H1 (cell line): ENCODE measurements at regions not wholly inside any gene's neighbourhood (a gene's known extent, or its start where the extent isn't known, plus 50 kb on each side); places are given as distances from the start of the nearest gene placed in this dataset.

Experiments
- CTCF ChIA-PET: fragments of 300-600 bp; sonication (Branson Sonifier 250); formaldehyde crosslinking; loops from one replicate; lab custom pipeline; 2021; ENCODE audit not compliant: partially characterized antibody; lab: Charles Lee
- POLR2A ChIA-PET: fragments of 300-600 bp; sonication (Branson Sonifier 250); formaldehyde crosslinking; loops from one replicate; lab custom pipeline; 2021; ENCODE audit warnings: inconsistent platforms; ENCODE audit not compliant: partially characterized antibody; lab: Charles Lee
- DNase-seq, 2 experiments: peaks; one replicate each; pipeline versions ENCODE4 v3.0.0 to v3.0.0-alpha.2; 2010 to 2022; ENCODE audit warnings: low spot score in 2 of 2, low read depth in 1 of 2, mixed read lengths in 1 of 2
- FAIRE-seq: peaks from 2 replicates; lab custom pipeline; 2011; peaks lifted over from hg19 to GRCh38; lab: Jason Lieb, UNC
- H2AFZ ChIP-seq: 2 replicates; pipeline ENCODE4 v1.8.1; 2012; ENCODE audit warnings: low read length, inconsistent platforms
- H2AK5ac ChIP-seq: 2 replicates; pipeline ENCODE4 v1.6.1; 2013; ENCODE audit warnings: low read depth, low read length
- H2BK120ac ChIP-seq: replicated peaks from 2 replicates; pipeline ENCODE3; 2013; ENCODE audit warnings: low read depth, low read length, inconsistent platforms
- H2BK12ac ChIP-seq: 2 replicates; pipeline ENCODE4 v1.6.1; 2013; ENCODE audit warnings: low read depth, low read length
- H2BK15ac ChIP-seq: 2 replicates; pipeline ENCODE4 v1.6.1; 2013; ENCODE audit warnings: low read length
- H2BK20ac ChIP-seq: 2 replicates; pipeline ENCODE4 v1.6.1; 2013; ENCODE audit warnings: low read length
- H2BK5ac ChIP-seq: 2 replicates; pipeline ENCODE4 v1.6.1; 2013; ENCODE audit warnings: low read depth, low read length
- H3K14ac ChIP-seq: 2 replicates; pipeline ENCODE4 v1.6.1; 2013; ENCODE audit warnings: inconsistent platforms; ENCODE audit not compliant: insufficient read length
- H3K18ac ChIP-seq: 2 replicates; pipeline ENCODE4 v1.6.1; 2013; ENCODE audit warnings: low read length; ENCODE audit errors: extremely low read depth
- H3K23ac ChIP-seq: 2 replicates; pipeline ENCODE4 v1.6.1; 2013; ENCODE audit warnings: inconsistent platforms; ENCODE audit not compliant: insufficient read length
- H3K23me2 ChIP-seq: 2 replicates; pipeline ENCODE4 v1.6.1; 2013; ENCODE audit warnings: low read depth, low read length
- H3K27ac ChIP-seq: 2 replicates; pipeline ENCODE4 v1.6.1; 2011; ENCODE audit warnings: low read depth, low read length, inconsistent platforms
- H3K27me3 ChIP-seq, 4 experiments: replicated peaks in 1 of 4; 1 replicate in 1 of 4; 2 replicates in 3 of 4; pipeline versions ENCODE4 v1.6.1 to v1.8.1; 2011 to 2013; ENCODE audit warnings: low read length in 3 of 4, mild to moderate bottlenecking in 3 of 4, inconsistent platforms in 2 of 4, mixed read lengths in 2 of 4, moderate library complexity in 1 of 4; ENCODE audit not compliant: control insufficient read depth in 3 of 4, insufficient read depth in 3 of 4; ENCODE audit errors: extremely low read depth in 1 of 4
- H3K36me3 ChIP-seq, 4 experiments: 2 replicates each; pipeline versions ENCODE4 v1.6.1 to v1.8.1; 2011 to 2013; ENCODE audit warnings: mild to moderate bottlenecking in 4 of 4, low read length in 3 of 4, moderate library complexity in 2 of 4, control low read depth in 1 of 4, inconsistent platforms in 1 of 4; ENCODE audit not compliant: insufficient read depth in 4 of 4, control insufficient read depth in 2 of 4
- H3K4ac ChIP-seq: replicated peaks from 2 replicates; pipeline ENCODE3; 2013; ENCODE audit warnings: low read length, low read depth, mixed read lengths, inconsistent platforms; ENCODE audit not compliant: insufficient read length
- H3K4me1 ChIP-seq, 4 experiments: replicated peaks in 1 of 4; 1 replicate in 1 of 4; 2 replicates in 3 of 4; pipeline versions ENCODE4 v1.6.1 to v1.8.1; 2011 to 2013; ENCODE audit warnings: low read length in 3 of 4, inconsistent platforms in 2 of 4, mixed read lengths in 1 of 4; ENCODE audit not compliant: insufficient read depth in 4 of 4, control insufficient read depth in 3 of 4
- H3K4me2 ChIP-seq, 2 experiments: 2 replicates each; pipeline versions ENCODE4 v1.6.1 to v1.8.1; 2011 to 2013; ENCODE audit warnings: low read depth in 2 of 2, low read length in 2 of 2, control low read depth in 1 of 2, inconsistent platforms in 1 of 2, mild to moderate bottlenecking in 1 of 2; ENCODE audit not compliant: insufficient read depth in 1 of 2
- H3K4me3 ChIP-seq, 4 experiments: fragments of 200-600, 300-600 bp in 1 of 4; sonication (generic), shearing (Covaris generic), sonication (Bioruptor Twin) in 1 of 4; 2 replicates each; pipeline versions ENCODE4 v1.5.1 to v1.8.1; 2011 to 2016; ENCODE audit warnings: low read length in 4 of 4, low read depth in 3 of 4, control low read depth in 2 of 4, inconsistent platforms in 2 of 4, mild to moderate bottlenecking in 2 of 4, mixed read lengths in 1 of 4, moderate library complexity in 1 of 4; ENCODE audit not compliant: insufficient read depth in 2 of 4; ENCODE audit errors: extremely low read depth in 1 of 4
- H3K56ac ChIP-seq: replicated peaks from 2 replicates; pipeline ENCODE3; 2013; ENCODE audit warnings: low read depth, mild to moderate bottlenecking, mixed read lengths, low read length, inconsistent platforms; ENCODE audit not compliant: insufficient read length
- H3K79me1 ChIP-seq: 2 replicates; pipeline ENCODE4 v1.6.1; 2013; ENCODE audit warnings: low read depth, low read length, control low read depth
- H3K79me2 ChIP-seq, 2 experiments: 2 replicates each; pipeline versions ENCODE4 v1.6.1 to v1.8.1; 2012 to 2013; ENCODE audit warnings: low read length in 2 of 2, mild to moderate bottlenecking in 2 of 2, inconsistent platforms in 1 of 2; ENCODE audit not compliant: insufficient read depth in 2 of 2, control insufficient read depth in 1 of 2
- H3K9ac ChIP-seq, 4 experiments: replicated peaks in 1 of 4; 1 replicate in 1 of 4; 2 replicates in 3 of 4; pipeline versions ENCODE4 v1.6.1 to v1.8.1; 2011 to 2013; ENCODE audit warnings: low read depth in 3 of 4, low read length in 3 of 4, control low read depth in 2 of 4, mild to moderate bottlenecking in 2 of 4, moderate library complexity in 2 of 4, inconsistent platforms in 1 of 4; ENCODE audit errors: extremely low read depth in 1 of 4
- H3K9me3 ChIP-seq, 2 experiments: 2 replicates each; pipeline versions ENCODE4 v1.6.1 to v1.8.1; 2012 to 2013; ENCODE audit warnings: mild to moderate bottlenecking in 2 of 2, moderate library complexity in 2 of 2, control low read depth in 1 of 2, inconsistent platforms in 1 of 2, low read depth in 1 of 2, low read length in 1 of 2, mixed read lengths in 1 of 2; ENCODE audit not compliant: insufficient read depth in 2 of 2
- H4K20me1 ChIP-seq, 2 experiments: replicated peaks in 1 of 2; 2 replicates each; pipeline versions ENCODE3 to v1.8.1; 2011 to 2013; ENCODE audit warnings: inconsistent platforms in 2 of 2, low read length in 2 of 2, mild to moderate bottlenecking in 1 of 2; ENCODE audit not compliant: insufficient read depth in 2 of 2, control insufficient read depth in 1 of 2
- H4K5ac ChIP-seq: 2 replicates; pipeline ENCODE4 v1.6.1; 2013; ENCODE audit warnings: low read length, low read depth, mixed read lengths, inconsistent platforms; ENCODE audit not compliant: insufficient read length
- H4K8ac ChIP-seq: 2 replicates; pipeline ENCODE4 v1.8.0; 2013; ENCODE audit warnings: mild to moderate bottlenecking, moderate library complexity, low read length, inconsistent platforms; ENCODE audit not compliant: insufficient read depth; ENCODE audit errors: extremely low read depth
- H4K91ac ChIP-seq: replicated peaks from 2 replicates; pipeline ENCODE3; 2013; ENCODE audit warnings: low read length, mixed read lengths, inconsistent platforms; ENCODE audit not compliant: insufficient read length
- BACH1 ChIP-seq: IDR thresholded peaks from 2 replicates; pipeline ENCODE4 v1.6.1; 2012; ENCODE audit warnings: low read length, improper control_type of control experiment
- MAFK ChIP-seq: IDR thresholded peaks from 2 replicates; pipeline ENCODE4 v1.6.1; 2012; ENCODE audit warnings: low read depth, mild to moderate bottlenecking, improper control_type of control experiment, low read length
- RBBP5 ChIP-seq: IDR thresholded peaks from 2 replicates; pipeline ENCODE4 v1.7.1; 2012; ENCODE audit warnings: low read depth, mild to moderate bottlenecking, inconsistent platforms, low read length, moderate library complexity, borderline replicate concordance
- SP1 ChIP-seq: IDR thresholded peaks from 2 replicates; pipeline ENCODE4 v1.6.1; 2011; ENCODE audit warnings: low read depth, low read length
- TCF12 ChIP-seq: IDR thresholded peaks from 2 replicates; pipeline ENCODE4 v1.6.1; 2011; ENCODE audit warnings: low read depth, mild to moderate bottlenecking, low read length
- WGBS, 2 experiments: shearing (Covaris generic) in 1 of 2; methylation state at CpG; one replicate each; pipeline versions ENCODE4 v1.1.6 to v1.1.7; 2013 to 2015; ENCODE audit warnings: low lambda C conversion rate in 2 of 2, mixed read lengths in 2 of 2, inconsistent platforms in 1 of 2, low coverage in 1 of 2, missing lambda C conversion rate in 1 of 2; ENCODE audit not compliant: insufficient replicate concordance in 2 of 2, insufficient coverage in 1 of 2, insufficient read length in 1 of 2; ENCODE audit errors: extremely low coverage in 1 of 2, missing lambda C conversion rate in 1 of 2; 5-methylcytosine and 5-hydroxymethylcytosine counted together
- TF ChIP-seq, protein P1 (sequence below): IDR thresholded peaks from 2 replicates; pipeline ENCODE4 v1.6.1; 2012; ENCODE audit warnings: low read length, inconsistent platforms

DNA sequence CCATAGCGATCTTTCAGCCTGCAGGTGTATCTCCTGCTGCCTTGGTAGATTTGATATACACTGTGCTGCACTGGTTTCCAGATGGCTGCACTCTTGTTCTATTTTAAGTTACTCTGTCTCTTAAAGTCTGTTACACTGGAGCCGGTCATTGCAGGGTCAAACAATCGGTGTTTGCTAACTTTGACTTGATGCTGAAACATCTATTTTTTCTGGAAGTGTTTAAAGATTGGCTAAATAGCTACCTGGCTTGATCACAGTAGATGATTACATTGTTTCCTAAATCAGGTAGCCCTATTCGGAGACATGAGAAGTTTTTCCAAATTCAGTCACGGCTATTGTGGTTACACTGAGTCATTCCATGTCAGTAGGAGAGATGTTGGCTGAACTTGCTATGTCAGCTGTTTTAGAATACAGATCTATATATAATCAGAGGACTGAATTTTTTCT, 574.8 kb downstream of the ETV1 start:
- Histone ChIP-seq H3K18ac (no peak overlapping the region), H2BK5ac (no peak overlapping the region), H3K4me2 (no peak overlapping the region), H3K14ac (no peak overlapping the region), H4K5ac (no peak overlapping the region), H2BK20ac (no peak overlapping the region), H3K27me3 (no peaks in the 10 kb centered on the region), H3K23ac (no peak overlapping the region), H4K20me1 (no peaks in the 10 kb centered on the region), H3K23me2 (no peaks in the 10 kb centered on the region), H3K56ac (no peak overlapping the region), H4K91ac (no peak overlapping the region), H2AFZ (no peak overlapping the region), H4K8ac (no peak overlapping the region), H3K4ac (no peak overlapping the region), H3K4me3 (no peak overlapping the region), H3K79me1 (no peaks in the 10 kb centered on the region), H3K27ac (no peak overlapping the region), H3K79me2 (no peaks in the 10 kb centered on the region), H2BK15ac (no peak overlapping the region), H3K9ac (no peak overlapping the region), H3K4me1 (no peaks in the 10 kb centered on the region), H2BK12ac (no peak overlapping the region), H2BK120ac (no peak overlapping the region), H2AK5ac (no peak overlapping the region), H3K36me3 (no peaks in the 10 kb centered on the region), H3K9me3 (0 out of 4 replicates have a peak, but pooled peaks cover 0 to 3% of the 10 kb centered on the region in 2 experiments)
- TF ChIP-seq BACH1 (no peak), SP1 (no peak), TCF12 (no peak), RBBP5 (no peak), MAFK (no peak)
- TF ChIP-seq, protein P1, sequence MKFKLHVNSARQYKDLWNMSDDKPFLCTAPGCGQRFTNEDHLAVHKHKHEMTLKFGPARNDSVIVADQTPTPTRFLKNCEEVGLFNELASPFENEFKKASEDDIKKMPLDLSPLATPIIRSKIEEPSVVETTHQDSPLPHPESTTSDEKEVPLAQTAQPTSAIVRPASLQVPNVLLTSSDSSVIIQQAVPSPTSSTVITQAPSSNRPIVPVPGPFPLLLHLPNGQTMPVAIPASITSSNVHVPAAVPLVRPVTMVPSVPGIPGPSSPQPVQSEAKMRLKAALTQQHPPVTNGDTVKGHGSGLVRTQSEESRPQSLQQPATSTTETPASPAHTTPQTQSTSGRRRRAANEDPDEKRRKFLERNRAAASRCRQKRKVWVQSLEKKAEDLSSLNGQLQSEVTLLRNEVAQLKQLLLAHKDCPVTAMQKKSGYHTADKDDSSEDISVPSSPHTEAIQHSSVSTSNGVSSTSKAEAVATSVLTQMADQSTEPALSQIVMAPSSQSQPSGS: no peak
- CTCF ChIA-PET: no interaction called here
- no peak for DNase-seq
- WGBS, 2 experiments: 86% methylated on average over 5 of the region's 5 CpGs; no CpG with 5 or more reads in 1 of the 2 experiments
- POLR2A ChIA-PET: no interaction called here
- FAIRE-seq: no peak
